IMR-90 (cell line): ENCODE measurements at regions not wholly inside any gene's neighbourhood (a gene's known extent, or its start where the extent isn't known, plus 50 kb on each side); places are given as distances from the start of the nearest gene placed in this dataset.

Experiments
- ATAC-seq: fragments of 200-7000 bp; cut with Tn5 transposase; 2 replicates; pipeline ENCODE4 v1.9.1; 2020; ENCODE audit warnings: low read depth, mild to moderate bottlenecking, moderate library complexity
- BruUV-seq: library from RNA; stranded (reverse); fragments of 400-500 nt; replicated peaks from 2 replicates; lab custom pipeline; 2021; lab: Mats Ljungman, UMichigan
- CTCF ChIA-PET: fragments of 300-600 bp; formaldehyde crosslinking; extraction: SDS; loops from one replicate; lab custom pipeline; 2021; ENCODE audit warnings: antibody characterized with exemption; lab: Yijun Ruan, JAX
- POLR2A ChIA-PET: fragments of 300-600 bp; sonication (Branson Sonifier 250); formaldehyde crosslinking; loops from one replicate; lab custom pipeline; 2022; ENCODE audit warnings: antibody characterized with exemption; ENCODE audit not compliant: unreplicated experiment; lab: Charles Lee
- DNase-seq: peaks from one replicate; pipeline ENCODE4 v3.0.0; 2013
- H2AFZ ChIP-seq: replicated peaks from 2 replicates; pipeline ENCODE3; 2013; ENCODE audit warnings: low read length, mild to moderate bottlenecking; ENCODE audit not compliant: poor library complexity
- H2AK5ac ChIP-seq: 2 replicates; pipeline ENCODE4 v1.6.1; 2013; ENCODE audit warnings: low read depth, low read length, inconsistent platforms
- H2AK9ac ChIP-seq: replicated peaks from 2 replicates; pipeline ENCODE3; 2013; ENCODE audit warnings: mild to moderate bottlenecking, low read depth, low read length, moderate library complexity; ENCODE audit not compliant: poor library complexity
- H2BK120ac ChIP-seq: 2 replicates; pipeline ENCODE4 v1.6.1; 2013; ENCODE audit warnings: low read depth, low read length, inconsistent platforms
- H2BK15ac ChIP-seq: 3 replicates; pipeline ENCODE4 v1.6.1; 2013; ENCODE audit warnings: low read depth, low read length, inconsistent platforms
- H2BK20ac ChIP-seq: 2 replicates; pipeline ENCODE4 v1.6.1; 2013; ENCODE audit warnings: low read depth, mild to moderate bottlenecking, inconsistent platforms, low read length, moderate library complexity
- H2BK5ac ChIP-seq: 2 replicates; pipeline ENCODE4 v1.6.1; 2013; ENCODE audit warnings: mild to moderate bottlenecking, low read depth, low read length, inconsistent platforms; ENCODE audit not compliant: poor library complexity, severe bottlenecking
- H3K14ac ChIP-seq: replicated peaks from 2 replicates; pipeline ENCODE4 v1.6.1; 2013; ENCODE audit warnings: low read depth, low read length, inconsistent platforms
- H3K18ac ChIP-seq: 2 replicates; pipeline ENCODE4 v1.6.1; 2013; ENCODE audit warnings: low read depth, low read length, control low read depth
- H3K23ac ChIP-seq: 2 replicates; pipeline ENCODE4 v1.6.1; 2013; ENCODE audit warnings: low read depth, low read length, inconsistent platforms
- H3K27ac ChIP-seq: 2 replicates; pipeline ENCODE4 v1.5.1; 2013; ENCODE audit warnings: mild to moderate bottlenecking, control low read depth, low read length; ENCODE audit not compliant: insufficient read depth
- H3K27me3 ChIP-seq: 2 replicates; pipeline ENCODE4 v1.6.1; 2013; ENCODE audit warnings: low read length; ENCODE audit not compliant: control insufficient read depth, insufficient read depth
- H3K36me3 ChIP-seq: 2 replicates; pipeline ENCODE4 v1.6.1; 2013; ENCODE audit warnings: low read length, mixed read lengths; ENCODE audit not compliant: control insufficient read depth, insufficient read depth
- H3K4ac ChIP-seq: 2 replicates; pipeline ENCODE4 v1.6.1; 2013; ENCODE audit warnings: low read depth, low read length, inconsistent platforms
- H3K4me1 ChIP-seq: 2 replicates; pipeline ENCODE4 v1.6.1; 2013; ENCODE audit warnings: low read length, mixed read lengths; ENCODE audit not compliant: control insufficient read depth, insufficient read depth
- H3K4me2 ChIP-seq: 2 replicates; pipeline ENCODE4 v1.6.1; 2013; ENCODE audit warnings: low read depth, mild to moderate bottlenecking, control low read depth, low read length, moderate library complexity
- H3K4me3 ChIP-seq: 2 replicates; pipeline ENCODE4 v1.5.1; 2013; ENCODE audit warnings: low read depth, mild to moderate bottlenecking, control low read depth, low read length, moderate library complexity; ENCODE audit not compliant: insufficient read depth
- H3K56ac ChIP-seq: 2 replicates; pipeline ENCODE4 v1.6.1; 2013; ENCODE audit warnings: low read length, inconsistent platforms; ENCODE audit not compliant: insufficient read depth; ENCODE audit errors: extremely low read depth
- H3K79me1 ChIP-seq, 2 experiments: 2 replicates each; pipeline ENCODE4 v1.6.1; 2013; ENCODE audit warnings: low read length in 2 of 2, inconsistent platforms in 1 of 2, low read depth in 1 of 2
- H3K9ac ChIP-seq: 2 replicates; pipeline ENCODE4 v1.6.1; 2013; ENCODE audit warnings: low read depth, low read length, control low read depth
- H3K9me1 ChIP-seq: 2 replicates; pipeline ENCODE4 v1.6.1; 2013; ENCODE audit warnings: low read length, inconsistent platforms; ENCODE audit not compliant: insufficient read depth
- H3K9me3 ChIP-seq: 2 replicates; pipeline ENCODE4 v1.6.1; 2013; ENCODE audit warnings: low read length; ENCODE audit not compliant: control insufficient read depth, insufficient read depth
- H4K20me1 ChIP-seq: 2 replicates; pipeline ENCODE4 v1.6.1; 2013; ENCODE audit warnings: low read length, inconsistent platforms; ENCODE audit not compliant: insufficient read depth
- H4K5ac ChIP-seq: 2 replicates; pipeline ENCODE4 v1.6.1; 2013; ENCODE audit warnings: mild to moderate bottlenecking, low read depth, low read length, control low read depth
- H4K8ac ChIP-seq, 2 experiments: 2 replicates each; pipeline ENCODE4 v1.6.1; 2013; ENCODE audit warnings: low read depth in 2 of 2, low read length in 2 of 2, control low read depth in 1 of 2, inconsistent platforms in 1 of 2
- H4K91ac ChIP-seq: 2 replicates; pipeline ENCODE4 v1.6.1; 2013; ENCODE audit warnings: low read depth, low read length, inconsistent platforms; ENCODE audit not compliant: insufficient read depth
- BHLHE40 ChIP-seq: fragments of 150-350 bp; IDR thresholded peaks from 2 replicates; pipeline ENCODE4 v1.6.1; 2016; ENCODE audit warnings: mild to moderate bottlenecking, low read depth, low read length
- CTCF ChIP-seq: conservative IDR thresholded peaks from 2 replicates; pipeline ENCODE4 v1.5.1; 2012; ENCODE audit warnings: mild to moderate bottlenecking, low read depth, low read length, improper control_type of control experiment
- ELK1 ChIP-seq: fragments of 150-350 bp; IDR thresholded peaks from 2 replicates; pipeline ENCODE4 v1.6.1; 2016; ENCODE audit warnings: low read depth, mild to moderate bottlenecking, low read length, moderate library complexity, borderline replicate concordance
- FOS ChIP-seq: fragments of 150-350 bp; IDR thresholded peaks from 2 replicates; pipeline ENCODE4 v1.6.1; 2016; ENCODE audit warnings: low read depth, low read length
- MAZ ChIP-seq: IDR thresholded peaks from 2 replicates; pipeline ENCODE4 v1.6.1; 2012; ENCODE audit warnings: low read depth, mild to moderate bottlenecking, low read length, improper control_type of control experiment, moderate library complexity, borderline replicate concordance
- RFX5 ChIP-seq: IDR thresholded peaks from 2 replicates; pipeline ENCODE4 v1.8.0; 2012; ENCODE audit warnings: low read depth, mild to moderate bottlenecking, low read length, moderate library complexity
- dilution Hi-C: fragments of 300-500 bp; cut with HindIII; formaldehyde crosslinking; loops from one replicate; pipeline ENCODE4 v1.14.3; 2018; ENCODE audit warnings: low sequenced_read_pairs; ENCODE audit not compliant: unreplicated experiment
- in situ Hi-C: fragments of 300-500 bp; cut with MboI; formaldehyde crosslinking; loops from 3 replicates; pipeline ENCODE4 v1.14.3; 2019; ENCODE audit warnings: low sequenced_read_pairs, inconsistent platforms, mixed read lengths
- intact Hi-C: fragments of 100-400 bp; cut with micrococcal nuclease; formaldehyde crosslinking; loops from 2 replicates; pipeline ENCODE4 v1.10.0; 2022
- TF ChIP-seq, protein P1 (sequence below): fragments of 150-350 bp; IDR thresholded peaks from 2 replicates; pipeline ENCODE4 v1.6.1; 2017; ENCODE audit warnings: mild to moderate bottlenecking, antibody characterized with exemption, low read length, low read depth

- H3K4me1 ChIP-seq = no peaks in the 10 kb centered on the region
- no peak overlapping the region for H3K4me2 ChIP-seq
- CTCF ChIA-PET = no interaction called here
- H3K14ac ChIP-seq = no peak overlapping the region
- H2BK15ac ChIP-seq = no peak overlapping the region
- H3K9me1 ChIP-seq = no peaks in the 10 kb centered on the region
- TF ChIP-seq FOS (no peak), MAZ (no peak), ELK1 (no peak), RFX5 (no peak), CTCF (no peak), BHLHE40 (no peak)
- TF ChIP-seq, protein P1, sequence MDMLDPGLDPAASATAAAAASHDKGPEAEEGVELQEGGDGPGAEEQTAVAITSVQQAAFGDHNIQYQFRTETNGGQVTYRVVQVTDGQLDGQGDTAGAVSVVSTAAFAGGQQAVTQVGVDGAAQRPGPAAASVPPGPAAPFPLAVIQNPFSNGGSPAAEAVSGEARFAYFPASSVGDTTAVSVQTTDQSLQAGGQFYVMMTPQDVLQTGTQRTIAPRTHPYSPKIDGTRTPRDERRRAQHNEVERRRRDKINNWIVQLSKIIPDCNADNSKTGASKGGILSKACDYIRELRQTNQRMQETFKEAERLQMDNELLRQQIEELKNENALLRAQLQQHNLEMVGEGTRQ = no peak
- no peak overlapping the region for H3K27ac ChIP-seq
- ATAC-seq (no peak), DNase-seq (no peak)
- no peak overlapping the region for H3K4ac ChIP-seq
- H2BK120ac ChIP-seq = no peak overlapping the region
- POLR2A ChIA-PET = no interaction called here
- H3K36me3 ChIP-seq = no peaks in the 10 kb centered on the region
- H2AFZ ChIP-seq = no peak overlapping the region
- H2BK5ac ChIP-seq = no peak overlapping the region
- H3K18ac ChIP-seq = no peak overlapping the region
- H4K8ac ChIP-seq = no peak overlapping the region
- BruUV-seq = no TSS peak
- H3K9ac ChIP-seq = no peak overlapping the region
- no peak overlapping the region for H2AK5ac ChIP-seq
- no peaks in the 10 kb centered on the region for H3K79me1 ChIP-seq
- H2AK9ac ChIP-seq = no peak overlapping the region
- in situ Hi-C loops = no loop called here
- no peak overlapping the region for H3K4me3 ChIP-seq
- no peak overlapping the region for H4K5ac ChIP-seq
- no peak overlapping the region for H3K23ac ChIP-seq
- H3K9me3 ChIP-seq = no peaks in the 10 kb centered on the region
- H4K20me1 ChIP-seq = no peaks in the 10 kb centered on the region
- intact Hi-C loops = no loop called here
- no peak overlapping the region for H3K56ac ChIP-seq
- no peak overlapping the region for H2BK20ac ChIP-seq
- no peak overlapping the region for H4K91ac ChIP-seq
- dilution Hi-C loops = no loop called here
- no peaks in the 10 kb centered on the region for H3K27me3 ChIP-seq
Observed at GRCh38 chr5:91977579-91977978, 594.5 kb upstream of the ARRDC3 start.
